HG03342 (cell line): ENCODE measurements at regions not wholly inside any gene's neighbourhood (a gene's known extent, or its start where the extent isn't known, plus 50 kb on each side); places are given as distances from the start of the nearest gene placed in this dataset.

Experiments used
- ATAC-seq: cut with Tn5 transposase; IDR thresholded peaks from one replicate; pipeline ENCODE4 v1.9.1; 2021; ENCODE audit warnings: mild to moderate bottlenecking, moderate library complexity; ENCODE audit not compliant: unreplicated experiment

GRCh38 chr14:99037777-99038430 is 234.1 kb downstream of the BCL11B start:
- no peak for ATAC-seq

DNA sequence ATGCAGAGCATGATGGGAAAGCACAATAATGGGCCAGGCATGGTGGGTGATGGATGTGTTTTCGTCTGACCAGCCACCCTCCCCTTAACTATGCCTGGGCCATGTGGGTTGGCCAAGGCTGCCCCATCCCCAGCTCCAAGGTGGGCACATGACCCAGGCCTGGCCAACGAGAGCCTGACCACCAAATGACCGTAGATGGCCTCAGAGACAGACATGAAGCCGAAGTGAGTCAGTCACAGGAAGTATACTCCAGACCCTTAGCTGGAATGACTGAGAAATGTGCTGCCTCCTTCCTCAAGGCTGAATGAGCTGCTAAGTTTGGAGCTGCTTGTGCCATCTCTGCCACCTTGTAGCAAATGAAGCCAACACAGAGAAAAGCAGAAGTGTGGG is 233.6 kb downstream of the BCL11B start:
- no peak for ATAC-seq

- no peak for ATAC-seq
Measured at GRCh38 chr14:99039331-99040041, 232.5 kb downstream of the BCL11B start.

DNA sequence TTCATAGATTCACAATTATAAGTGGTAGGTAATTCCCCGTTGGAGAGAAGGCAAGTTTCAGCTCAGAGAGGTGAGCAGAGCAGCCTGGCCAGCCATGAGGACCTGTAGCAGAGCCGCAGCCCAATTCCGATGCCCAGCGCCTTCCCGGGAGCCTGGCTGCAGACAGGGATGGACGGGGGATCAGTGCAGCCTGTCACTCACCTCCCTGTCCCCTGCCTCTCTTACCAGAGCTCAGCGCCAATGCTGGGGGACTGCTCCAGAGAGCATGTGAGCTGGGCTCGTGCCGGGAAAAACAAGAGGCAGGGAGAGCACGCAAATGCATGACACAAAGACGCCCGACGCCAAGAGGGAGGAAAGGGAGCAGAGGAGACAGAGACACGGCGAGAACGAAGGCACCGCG is 231.9 kb downstream of the BCL11B start:
- ATAC-seq = no peak

DNA sequence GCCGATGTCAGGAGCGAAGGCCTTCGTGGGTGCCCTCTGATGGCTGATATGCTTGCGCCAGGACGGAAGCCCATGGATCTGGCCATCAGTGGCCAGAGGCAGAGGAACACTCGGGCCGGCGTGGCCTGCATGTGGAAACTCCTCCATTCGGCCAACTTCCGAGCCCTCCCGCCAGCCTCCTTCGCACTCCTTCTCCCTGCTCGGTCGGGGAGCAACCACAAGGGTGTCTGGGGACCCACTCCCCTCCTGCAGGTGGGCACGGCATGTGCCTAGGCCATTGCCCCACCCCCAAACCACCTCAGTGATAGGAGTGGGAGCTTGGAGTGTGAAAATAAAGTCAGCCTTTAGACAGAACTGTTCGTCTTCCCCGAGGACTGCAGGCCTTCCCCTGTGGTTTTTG is 231.3 kb downstream of the BCL11B start:
- no peak for ATAC-seq

DNA sequence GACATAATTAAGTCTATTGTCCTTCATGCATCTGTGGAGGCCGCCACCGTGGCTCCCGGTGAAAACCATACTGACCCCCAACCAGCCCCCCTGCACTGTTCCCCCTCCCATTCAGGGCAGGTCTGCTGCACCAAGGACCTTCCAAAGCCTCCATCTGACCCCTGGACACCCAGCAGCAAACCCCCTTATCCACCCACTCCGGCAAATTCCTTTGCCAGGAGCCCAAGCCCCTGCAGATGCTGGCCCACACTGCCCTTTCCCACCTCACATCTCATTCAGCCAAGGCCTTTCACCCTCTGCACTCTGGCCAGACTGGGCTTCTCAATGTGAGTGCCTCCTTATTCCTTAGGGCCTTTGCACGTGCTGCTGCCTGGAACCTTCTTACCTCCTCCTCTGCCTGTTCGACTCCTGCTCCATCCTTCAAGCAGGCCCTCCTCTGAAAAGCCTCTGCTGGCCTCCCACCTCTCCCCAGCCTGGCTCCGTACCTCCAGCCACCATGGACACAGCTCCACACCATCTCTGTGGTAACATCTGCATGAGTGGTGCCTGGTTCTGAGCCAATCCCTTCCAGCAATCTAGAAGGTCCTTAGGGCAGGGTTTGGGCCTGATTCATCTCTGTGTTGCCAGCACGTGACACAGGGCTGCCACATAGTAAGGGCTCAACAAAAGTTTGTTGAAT is 230.7 kb downstream of the BCL11B start:
- no peak for ATAC-seq

DNA sequence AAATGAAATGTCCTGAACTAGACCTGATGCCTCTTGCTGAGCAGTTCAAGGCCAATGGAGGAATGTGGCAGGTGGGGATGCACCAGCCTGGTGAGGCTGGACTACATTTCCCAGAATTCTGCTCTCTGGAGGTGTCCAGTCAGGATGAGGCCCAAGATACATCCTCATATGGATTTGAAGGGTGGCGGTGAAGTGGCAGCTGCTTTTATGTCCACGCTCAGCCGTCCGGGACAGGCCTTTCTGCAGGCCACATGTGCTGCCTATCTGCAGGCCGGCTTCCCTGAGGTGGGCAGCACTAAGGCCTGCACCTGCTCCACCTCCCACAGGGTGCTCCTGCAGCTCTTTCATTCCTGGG is 230.2 kb downstream of the BCL11B start:
- no peak for ATAC-seq

- ATAC-seq = no peak
Measured at GRCh38 chr14:99042381-99043266, 229.4 kb downstream of the BCL11B start.

- ATAC-seq = no peak
Measured at GRCh38 chr14:99043267-99043615, 228.8 kb downstream of the BCL11B start.

- no peak for ATAC-seq
Measured at GRCh38 chr14:99043756-99044155, 228.2 kb downstream of the BCL11B start.

DNA sequence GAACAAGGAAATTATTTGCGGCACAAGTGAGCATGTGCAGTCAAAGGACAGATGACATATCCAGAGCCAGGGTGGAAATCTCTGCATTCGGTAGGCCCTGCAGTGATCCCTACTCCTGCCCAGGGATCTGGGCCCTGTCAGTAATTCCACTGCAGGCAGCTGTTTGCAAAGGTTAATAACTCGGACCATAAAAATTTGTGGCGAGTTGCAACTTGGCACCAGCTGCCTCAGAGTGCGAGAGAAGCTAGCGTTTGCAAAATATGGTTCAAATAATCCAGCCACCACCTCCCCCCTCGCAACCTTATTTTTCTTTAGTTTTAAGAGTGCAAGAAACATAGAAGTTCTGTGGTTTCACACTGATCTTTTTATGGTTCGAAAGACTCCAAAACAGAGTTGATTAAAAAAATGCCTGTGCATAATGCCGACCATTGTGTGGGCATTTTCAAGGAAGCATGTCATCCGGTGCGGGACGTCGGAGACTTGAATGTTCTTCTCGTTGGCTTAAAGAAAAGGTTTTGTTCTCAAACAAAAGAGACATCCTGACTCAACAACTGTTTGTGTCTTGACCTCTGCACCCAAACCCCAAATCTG is 224.5 kb downstream of the BCL11B start:
- no peak for ATAC-seq

DNA sequence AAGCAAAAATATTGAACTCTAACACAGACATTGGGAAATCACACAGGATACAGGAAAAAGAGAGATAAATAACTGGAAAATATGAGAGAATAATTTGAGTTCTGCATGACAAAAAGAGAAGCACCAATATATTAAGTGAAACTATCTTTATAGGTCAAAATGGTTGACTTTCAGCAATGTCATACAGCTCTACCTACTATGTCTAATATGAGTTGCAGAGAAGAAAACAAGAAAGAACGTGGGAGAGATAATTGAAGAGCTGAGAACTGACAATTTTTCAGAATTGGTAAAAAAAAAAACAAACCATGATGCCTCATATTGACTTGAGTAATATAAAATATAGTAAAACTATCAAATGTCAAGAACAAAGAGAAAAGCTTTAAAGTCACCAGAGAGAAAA is 221.7 kb downstream of the BCL11B start:
- no peak for ATAC-seq

DNA sequence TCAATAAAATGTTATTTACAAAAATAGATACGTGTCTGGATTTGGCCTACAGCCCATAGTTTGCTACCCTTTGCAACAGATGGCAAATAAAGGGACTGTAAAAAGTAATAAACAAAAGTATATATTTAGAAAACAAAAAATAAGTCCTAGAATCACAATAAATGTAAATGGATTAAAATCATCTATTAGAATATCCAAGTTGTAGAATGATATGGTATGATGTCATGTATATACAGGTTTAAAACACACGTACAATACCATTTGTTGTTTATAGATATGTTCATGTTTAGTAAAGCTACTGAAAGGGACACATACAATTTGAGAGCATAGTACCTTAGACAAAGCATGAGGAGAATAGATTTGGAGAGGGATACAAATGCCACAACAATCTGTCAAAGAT is 219.5 kb downstream of the BCL11B start:
- no peak for ATAC-seq

DNA sequence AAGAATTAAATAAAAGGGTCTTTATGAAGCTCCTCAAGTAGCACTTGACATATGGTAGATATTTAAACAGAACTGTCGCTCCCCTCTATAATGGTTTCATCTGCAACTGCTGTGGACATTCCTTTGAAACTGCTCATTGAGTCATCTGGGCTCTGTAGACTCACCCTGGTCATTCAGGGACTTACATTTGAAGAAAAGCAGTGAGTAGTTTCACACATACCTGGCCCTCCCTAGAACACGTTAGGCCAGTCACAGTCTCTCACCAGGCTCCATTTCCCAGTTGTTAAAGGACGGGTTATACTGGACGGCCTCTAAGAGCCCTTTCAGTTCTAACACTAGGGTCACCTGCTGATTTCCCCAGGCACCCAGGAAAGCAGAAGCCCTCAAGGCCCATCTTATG is 217.0 kb downstream of the BCL11B start:
- no peak for ATAC-seq

GRCh38 chr14:99055816-99056215 is 216.2 kb downstream of the BCL11B start:
- no peak for ATAC-seq

DNA sequence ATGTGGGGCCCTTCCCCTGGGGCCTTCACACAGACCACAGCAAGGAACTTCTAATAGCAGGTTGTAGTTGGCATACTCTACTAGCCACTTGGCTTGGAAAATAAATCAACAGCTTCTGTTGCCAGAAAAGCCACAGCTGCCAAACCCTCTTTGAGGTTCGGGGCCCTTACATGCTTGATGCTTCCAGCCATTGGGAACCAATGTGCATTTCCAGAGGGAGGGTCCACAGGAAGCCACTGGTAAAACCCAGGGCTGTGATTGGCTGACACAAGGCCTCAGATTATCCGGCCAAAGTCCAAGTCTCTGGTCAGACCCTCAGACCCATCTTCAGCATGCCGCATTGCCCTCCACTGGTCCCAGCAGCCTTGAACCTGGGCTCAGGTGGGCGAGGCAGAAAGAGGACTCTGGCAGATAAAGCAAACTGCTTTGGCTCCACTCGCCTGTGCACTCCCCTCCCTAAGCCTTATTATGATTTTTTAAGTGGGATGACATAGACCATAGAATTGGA is 214.4 kb downstream of the BCL11B start:
- ATAC-seq = no peak

DNA sequence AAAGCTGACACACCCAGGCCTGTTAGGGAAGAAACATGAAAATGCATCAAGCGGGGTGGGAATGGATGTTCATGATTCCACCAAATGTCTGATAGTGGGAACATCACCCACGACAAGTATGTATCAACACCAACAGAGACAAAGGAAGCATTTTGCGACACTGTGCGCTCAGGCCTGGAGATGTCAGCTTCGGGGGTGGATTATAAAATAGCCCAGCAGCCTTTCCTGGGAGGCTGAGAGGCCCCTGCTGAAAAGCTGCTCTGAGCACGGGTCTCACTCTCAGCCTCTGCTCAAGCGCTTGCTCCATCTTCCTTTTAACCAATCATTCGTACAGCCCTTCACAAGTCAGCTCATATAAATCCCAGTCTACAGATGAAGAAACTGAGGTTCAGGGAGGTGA is 213.5 kb downstream of the BCL11B start:
- ATAC-seq = no peak

DNA sequence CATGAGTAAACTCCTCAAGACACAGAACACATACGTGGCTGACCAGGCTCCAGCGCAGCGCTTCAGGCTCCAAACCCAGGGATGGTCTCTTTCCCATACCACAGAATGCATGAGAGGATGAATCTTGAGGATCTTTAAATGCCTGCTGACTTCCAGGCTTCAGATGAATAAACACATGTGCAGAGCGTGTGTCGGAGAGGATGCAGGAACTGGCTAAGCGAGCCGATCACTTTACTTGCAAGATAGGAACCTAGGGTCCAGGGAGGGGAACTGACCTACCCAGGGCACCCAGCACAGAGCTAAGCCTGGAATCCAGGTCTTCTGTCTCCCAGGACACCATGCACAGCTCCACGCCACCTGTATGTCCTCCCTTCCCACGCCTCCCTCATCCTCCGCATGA is 209.8 kb downstream of the BCL11B start:
- ATAC-seq = no peak

GRCh38 chr14:99062772-99063418 is 209.1 kb downstream of the BCL11B start:
- no peak for ATAC-seq

DNA sequence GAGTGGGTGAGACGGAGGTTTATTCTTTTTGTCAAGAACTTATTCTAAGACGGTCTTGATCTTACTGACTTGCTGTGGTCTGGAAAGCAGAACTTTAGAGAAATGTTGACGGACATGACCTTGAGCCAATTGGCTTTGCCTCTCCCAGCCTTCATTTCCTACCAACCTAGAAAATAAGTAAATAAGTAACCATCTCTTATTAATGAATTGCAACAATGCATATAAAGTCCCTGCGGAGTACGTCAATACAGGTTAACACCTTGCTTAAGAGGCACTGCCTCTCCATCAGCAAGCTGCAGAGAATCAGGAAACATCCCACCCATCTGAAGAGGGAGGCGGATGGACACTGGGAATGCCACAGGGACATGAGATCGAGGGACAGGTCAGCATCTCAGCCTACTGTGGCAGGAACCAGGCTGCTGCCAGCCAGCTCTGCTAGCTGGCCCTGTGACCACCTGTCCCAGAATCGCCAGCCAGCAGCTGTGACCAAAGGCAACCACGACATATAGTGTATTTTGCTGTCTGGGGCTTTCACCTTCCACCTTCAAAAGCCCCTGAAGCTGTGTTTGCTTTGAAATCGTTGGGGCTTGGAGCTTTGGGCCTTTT is 208.3 kb downstream of the BCL11B start:
- no peak for ATAC-seq
